ENCODE measurements at regions not wholly inside any gene's neighbourhood (a gene's known extent, or its start where the extent isn't known, plus 50 kb on each side); places are given as distances from the start of the nearest gene placed in this dataset.

- no peak for TF ChIP-seq CTCF (conservative IDR thresholded peaks at IDR 0.05 in 1 of 2, IDR thresholded peaks at IDR 0.05 in 1 of 2; ENCODE audit: low read depth in 1 of 2, low read length in 2 of 2)
- TF ChIP-seq EZH2 (IDR thresholded peaks at IDR 0.05; ENCODE audit: low read length, missing control alignments), result no peak
Measured at GRCh38 chr4:107363125-107363524, 327.0 kb upstream of the DKK2 start.
